Nephron (organoid): ENCODE measurements at regions not wholly inside any gene's neighbourhood (a gene's known extent, or its start where the extent isn't known, plus 50 kb on each side); places are given as distances from the start of the nearest gene placed in this dataset.

Source experiments
- H3K27ac Mint-ChIP-seq, 3 experiments: 2 replicates each; pipeline ENCODE4 v1.8.0; 2020; ENCODE audit warnings: mixed read lengths in 3 of 3, mild to moderate bottlenecking in 2 of 3, moderate library complexity in 1 of 3
- H3K27me3 Mint-ChIP-seq: 2 replicates; pipeline ENCODE4 v1.8.0; 2021; ENCODE audit warnings: low read depth, mild to moderate bottlenecking, moderate library complexity, mixed read lengths
- H3K36me3 Mint-ChIP-seq: 2 replicates; pipeline ENCODE4 v1.8.0; 2020; ENCODE audit warnings: low read depth, mixed read lengths
- H3K4me1 Mint-ChIP-seq: 2 replicates; pipeline ENCODE4 v1.8.0; 2020; ENCODE audit warnings: mixed read lengths
- H3K4me3 Mint-ChIP-seq, 3 experiments: 2 replicates each; pipeline ENCODE4 v1.8.0; 2020; ENCODE audit warnings: mild to moderate bottlenecking in 3 of 3, mixed read lengths in 3 of 3, moderate library complexity in 2 of 3
- H3K9me3 Mint-ChIP-seq: 2 replicates; pipeline ENCODE4 v1.8.0; 2020; ENCODE audit warnings: mixed read lengths
- CTCF ChIP-seq, 3 experiments: fragments of 200-600 bp; sonication (generic); IDR thresholded peaks; one replicate each; pipeline ENCODE4 v1.5.0; 2021; ENCODE audit warnings: antibody characterized with exemption in 3 of 3; ENCODE audit not compliant: unreplicated experiment in 3 of 3

GRCh38 chr2:5548991-5549715 is 143.0 kb upstream of the SOX11 start:
- Mint-ChIP-seq H3K4me1 (peaks cover 10% of the 10 kb centered on the region), H3K4me3 (no peak overlapping the region), H3K27me3 (peaks cover 5% of the 10 kb centered on the region), H3K36me3 (peaks cover 10% of the 10 kb centered on the region), H3K27ac (peak overlapping the region; percentile 84 to 98 (median 92)), H3K9me3 (peaks cover 12% of the 10 kb centered on the region)
- TF ChIP-seq CTCF (IDR thresholded peaks at IDR 0.05; ENCODE audit: unreplicated experiment in 3 of 3) = no peak

GRCh38 chr2:5549771-5550170 is 142.4 kb upstream of the SOX11 start:
- peaks cover 8% of the 10 kb centered on the region for H3K36me3 Mint-ChIP-seq
- TF ChIP-seq CTCF (IDR thresholded peaks at IDR 0.05; ENCODE audit: unreplicated experiment in 3 of 3) = no peak
- H3K4me1 Mint-ChIP-seq = peaks cover 10% of the 10 kb centered on the region
- H3K4me3 Mint-ChIP-seq = no peak overlapping the region
- peak overlapping the region in 2 of 3 experiments; percentile 66 to 84 for H3K27ac Mint-ChIP-seq
- peaks cover 5% of the 10 kb centered on the region for H3K27me3 Mint-ChIP-seq
- H3K9me3 Mint-ChIP-seq = peaks cover 10% of the 10 kb centered on the region

- TF ChIP-seq CTCF (IDR thresholded peaks at IDR 0.05; ENCODE audit: unreplicated experiment in 3 of 3) = no peak
- no peak overlapping the region for H3K4me3 Mint-ChIP-seq
- H3K4me1 Mint-ChIP-seq = peaks cover under 1% of the 10 kb centered on the region
- no peaks in the 10 kb centered on the region for H3K36me3 Mint-ChIP-seq
- peaks cover 11% of the 10 kb centered on the region for H3K9me3 Mint-ChIP-seq
- H3K27ac Mint-ChIP-seq = no peak overlapping the region
- H3K27me3 Mint-ChIP-seq = peaks cover 14% of the 10 kb centered on the region
These were observed 136.5 kb upstream of the SOX11 start for GRCh38 chr2:5555636-5556035.

- Mint-ChIP-seq H3K9me3 (peaks cover 6% of the 10 kb centered on the region), H3K27me3 (peaks cover 17% of the 10 kb centered on the region), H3K4me3 (no peak overlapping the region), H3K4me1 (peaks cover 6% of the 10 kb centered on the region), H3K36me3 (no peaks in the 10 kb centered on the region), H3K27ac (peak overlapping the region in 1 of 3 experiments; percentile 49)
- no peak for TF ChIP-seq CTCF (IDR thresholded peaks at IDR 0.05; ENCODE audit: unreplicated experiment in 3 of 3)
These were observed 131.2 kb upstream of the SOX11 start for GRCh38 chr2:5561006-5561405.

GRCh38 chr2:5562426-5562825 is 129.8 kb upstream of the SOX11 start:
- no peaks in the 10 kb centered on the region for H3K36me3 Mint-ChIP-seq
- no peak for TF ChIP-seq CTCF (IDR thresholded peaks at IDR 0.05; ENCODE audit: unreplicated experiment in 3 of 3)
- H3K4me1 Mint-ChIP-seq = peaks cover 6% of the 10 kb centered on the region
- H3K27ac Mint-ChIP-seq = no peak overlapping the region
- no peak overlapping the region for H3K4me3 Mint-ChIP-seq
- H3K27me3 Mint-ChIP-seq = peaks cover 15% of the 10 kb centered on the region
- H3K9me3 Mint-ChIP-seq = peaks cover 6% of the 10 kb centered on the region

GRCh38 chr2:5562865-5563264 is 129.3 kb upstream of the SOX11 start:
- H3K27me3 Mint-ChIP-seq = peaks cover 13% of the 10 kb centered on the region
- H3K4me3 Mint-ChIP-seq = no peak overlapping the region
- H3K27ac Mint-ChIP-seq = no peak overlapping the region
- H3K36me3 Mint-ChIP-seq = no peaks in the 10 kb centered on the region
- H3K9me3 Mint-ChIP-seq = peaks cover 6% of the 10 kb centered on the region
- no peak for TF ChIP-seq CTCF (IDR thresholded peaks at IDR 0.05; ENCODE audit: unreplicated experiment in 3 of 3)
- peaks cover 6% of the 10 kb centered on the region for H3K4me1 Mint-ChIP-seq
